Medulla oblongata (tissue), 1 donor: ENCODE measurements at regions not wholly inside any gene's neighbourhood (a gene's known extent, or its start where the extent isn't known, plus 50 kb on each side); places are given as distances from the start of the nearest gene placed in this dataset.

ENCODE experiments used
- DNase-seq: peaks from one replicate; pipeline ENCODE4 v3.0.0-alpha.2; 2015; ENCODE audit errors: extremely low spot score

GRCh38 chr5:167952278-167952995 is 339.0 kb upstream of the WWC1 start:
- no peak for DNase-seq

GRCh38 chr5:167953151-167953798 is 338.2 kb upstream of the WWC1 start:
- no peak for DNase-seq

- no peak for DNase-seq
These were observed 329.7 kb upstream of the WWC1 start for GRCh38 chr5:167961731-167962130.

DNA sequence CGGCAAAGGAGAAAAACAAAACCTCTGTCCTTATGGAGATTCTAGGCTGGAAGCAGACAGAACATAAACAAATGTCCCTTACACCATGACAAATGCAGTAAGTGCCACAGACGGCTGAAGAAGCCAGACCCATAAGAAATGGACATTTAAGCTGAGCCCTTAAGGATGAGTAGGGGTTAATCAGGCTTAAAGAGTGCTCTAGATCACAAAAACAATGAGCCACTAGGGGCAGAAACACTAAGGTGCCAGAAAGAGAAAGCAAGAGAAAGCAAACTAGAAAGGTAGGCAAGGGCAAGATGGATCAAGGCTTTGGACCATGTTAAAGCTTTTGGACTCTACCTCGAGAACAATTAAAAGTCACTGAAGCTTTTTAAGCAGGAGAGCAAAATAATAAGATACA is 326.9 kb upstream of the WWC1 start:
- DNase-seq: no peak

DNA sequence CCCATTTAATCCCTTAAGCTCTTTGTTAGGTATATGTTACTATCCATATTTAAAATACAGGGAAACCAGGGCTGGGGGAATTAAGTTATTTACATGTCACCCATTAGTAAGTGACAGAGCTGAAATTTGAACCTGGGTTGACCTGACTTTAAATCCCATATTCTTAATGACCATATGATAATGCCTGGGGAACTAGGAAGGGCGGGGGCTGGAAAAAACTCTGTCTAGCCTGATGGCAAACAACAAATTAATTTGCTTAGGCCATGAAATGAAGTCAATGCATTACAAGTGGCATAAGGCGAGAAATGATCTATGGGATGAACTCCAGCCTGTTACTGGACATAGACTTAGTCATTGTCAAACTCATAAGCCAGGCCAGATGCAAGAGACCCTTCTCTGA is 325.7 kb upstream of the WWC1 start:
- DNase-seq: no peak

DNA sequence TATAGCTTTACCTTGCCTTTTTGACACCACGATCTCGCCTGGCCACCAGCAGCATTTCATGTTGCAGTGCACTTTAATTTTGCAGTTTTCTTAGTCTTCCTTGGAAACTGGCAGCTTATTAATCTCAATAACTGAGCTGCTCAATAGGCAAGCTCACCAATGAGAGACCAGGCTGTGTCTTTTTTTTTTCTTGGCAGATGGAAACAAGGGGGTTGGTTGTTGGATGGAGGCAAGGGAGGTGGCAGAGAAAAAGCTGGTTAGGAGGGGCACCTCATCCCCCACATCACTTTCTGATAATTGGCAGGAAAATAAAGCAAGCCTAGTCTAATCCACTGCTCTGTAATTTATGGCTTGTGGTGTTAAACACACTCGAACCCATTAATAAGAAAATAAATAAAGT is 324.5 kb upstream of the WWC1 start:
- DNase-seq: peak; percentile 13

GRCh38 chr5:167967494-167968177 is 323.8 kb upstream of the WWC1 start:
- no peak for DNase-seq

- no peak for DNase-seq
These were observed 322.6 kb upstream of the WWC1 start for GRCh38 chr5:167968837-167969236.

DNA sequence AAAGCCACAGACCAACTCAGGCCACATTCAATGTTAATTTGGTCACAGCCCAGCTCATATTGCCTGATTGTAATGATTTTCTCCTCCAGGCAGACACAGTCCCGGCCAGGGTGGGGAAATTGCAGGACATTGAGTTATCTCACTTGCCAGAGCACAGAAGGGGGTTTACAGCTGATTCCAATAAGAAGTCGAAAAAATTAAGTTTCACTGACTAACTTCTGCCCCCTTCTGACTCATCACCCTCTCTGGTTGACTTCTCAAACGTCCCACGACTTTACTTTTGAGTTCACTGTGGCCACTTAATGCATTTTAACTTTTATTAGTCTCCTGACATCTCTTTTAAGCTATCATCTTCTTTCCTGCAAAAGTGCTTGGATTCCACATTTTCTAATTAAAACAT is 321.4 kb upstream of the WWC1 start:
- DNase-seq: no peak

DNA sequence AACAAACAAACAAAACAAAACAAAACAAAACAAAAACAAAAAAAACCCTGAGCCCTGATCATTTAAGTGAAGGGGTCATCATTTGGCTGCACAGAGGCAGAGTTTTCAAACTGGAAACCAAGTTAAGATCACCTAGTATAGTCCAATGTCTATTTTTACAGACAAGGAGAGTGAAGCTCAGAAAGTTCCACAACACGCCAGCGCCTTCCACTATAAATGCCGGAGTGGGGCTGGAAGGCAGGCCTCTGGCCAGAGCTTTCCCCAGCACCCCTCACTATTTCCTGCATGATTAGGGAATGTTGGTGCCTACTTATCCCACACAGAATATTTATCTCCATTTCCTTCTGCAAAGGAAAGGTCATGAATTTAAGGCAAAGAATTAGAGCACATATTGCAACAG is 319.7 kb upstream of the WWC1 start:
- DNase-seq: no peak

GRCh38 chr5:167973126-167973525 is 318.3 kb upstream of the WWC1 start:
- no peak for DNase-seq

DNA sequence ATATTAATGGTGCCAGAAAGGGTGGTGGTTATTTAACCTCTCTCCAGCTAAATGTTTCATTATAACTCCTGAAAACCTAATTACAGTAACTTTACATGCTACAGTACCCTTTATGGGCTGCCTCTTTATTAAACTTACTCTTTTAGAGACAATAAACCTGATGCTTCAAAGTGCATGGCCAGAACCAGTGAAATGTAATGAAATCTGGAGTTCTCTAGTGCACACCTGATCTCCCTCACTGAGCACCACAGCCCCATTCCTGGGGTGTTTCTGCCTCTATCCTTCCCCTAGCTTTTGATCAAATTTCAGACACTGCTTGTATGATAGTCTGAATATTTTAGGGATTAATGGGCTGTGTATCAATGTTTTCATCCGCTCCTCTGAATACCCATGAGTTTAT is 306.5 kb upstream of the WWC1 start:
- no peak for DNase-seq

DNA sequence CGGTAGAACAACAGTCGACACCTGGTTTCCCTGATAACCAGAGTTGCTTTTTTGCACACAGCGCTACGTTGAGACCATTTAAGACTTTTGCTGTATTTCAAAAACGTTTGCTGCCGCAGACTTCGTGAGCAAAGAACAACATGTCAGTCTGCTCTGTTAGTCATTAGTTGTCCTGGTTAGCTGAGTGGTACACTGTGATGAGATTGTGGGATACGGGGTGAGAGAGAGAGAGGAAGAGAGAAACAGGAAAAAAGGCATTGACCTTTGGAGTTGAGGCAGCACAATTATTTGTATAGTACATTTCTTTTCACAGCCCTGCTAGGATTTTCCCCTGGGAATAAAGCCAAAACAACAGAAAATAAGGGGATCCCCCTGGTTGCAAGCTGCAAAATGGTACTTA is 306.1 kb upstream of the WWC1 start:
- DNase-seq: no peak

DNA sequence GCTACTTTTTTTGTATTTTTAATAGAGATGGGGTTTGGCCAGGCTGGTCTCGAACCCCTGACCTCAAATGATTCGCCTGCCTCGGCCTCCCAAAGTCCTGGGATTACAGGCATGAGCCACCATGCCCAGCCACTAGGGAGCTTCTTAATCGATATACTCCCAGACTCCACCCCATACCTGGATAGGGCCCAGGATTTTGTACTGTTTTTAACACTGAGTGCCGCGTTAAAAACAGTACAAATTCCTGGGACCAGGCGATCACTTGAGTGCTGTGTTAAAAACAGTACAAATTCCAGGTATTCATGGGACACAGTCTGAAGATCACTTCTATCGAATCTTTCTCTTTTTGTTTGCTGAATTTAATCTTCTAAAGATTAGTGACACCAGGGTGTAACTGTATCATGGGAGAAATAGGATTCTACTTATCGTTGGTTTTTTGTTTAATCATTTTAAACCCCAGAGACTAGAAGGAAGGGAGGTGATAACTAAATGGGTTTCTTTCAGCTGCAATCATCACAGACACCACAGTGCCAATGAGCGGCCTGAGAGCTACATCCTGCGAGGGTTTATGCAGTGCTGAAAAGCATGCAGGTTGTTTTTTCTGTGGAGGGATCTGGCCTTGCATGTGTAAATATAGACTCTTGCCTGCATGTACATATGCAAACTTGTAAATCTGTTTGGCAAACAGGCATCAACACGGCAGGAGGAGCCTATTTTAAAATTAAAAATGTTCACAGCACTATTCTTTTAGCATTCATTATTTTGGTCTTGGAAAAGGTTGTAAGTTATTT is 303.8 kb upstream of the WWC1 start:
- no peak for DNase-seq

DNA sequence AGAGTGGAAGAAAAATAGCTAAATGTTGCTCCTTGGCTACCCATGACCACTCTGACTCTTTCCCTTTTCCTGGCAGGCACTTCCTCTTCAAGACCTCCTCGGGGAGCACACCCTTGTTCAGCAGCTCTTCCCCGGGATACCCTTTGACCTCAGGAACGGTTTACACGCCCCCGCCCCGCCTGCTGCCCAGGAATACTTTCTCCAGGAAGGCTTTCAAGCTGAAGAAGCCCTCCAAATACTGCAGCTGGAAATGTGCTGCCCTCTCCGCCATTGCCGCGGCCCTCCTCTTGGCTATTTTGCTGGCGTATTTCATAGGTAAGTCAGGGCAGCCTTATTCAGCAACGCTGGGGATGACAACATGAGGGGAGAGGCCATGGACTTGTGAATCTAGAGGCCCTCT is 298.6 kb upstream of the WWC1 start:
- DNase-seq: no peak

GRCh38 chr5:167993771-167994170 is 297.7 kb upstream of the WWC1 start:
- peak; percentile 31 for DNase-seq

- DNase-seq: no peak
These were observed 295.5 kb upstream of the WWC1 start for GRCh38 chr5:167995844-167996425.

- DNase-seq: no peak
These were observed 293.2 kb upstream of the WWC1 start for GRCh38 chr5:167998148-167998767.

DNA sequence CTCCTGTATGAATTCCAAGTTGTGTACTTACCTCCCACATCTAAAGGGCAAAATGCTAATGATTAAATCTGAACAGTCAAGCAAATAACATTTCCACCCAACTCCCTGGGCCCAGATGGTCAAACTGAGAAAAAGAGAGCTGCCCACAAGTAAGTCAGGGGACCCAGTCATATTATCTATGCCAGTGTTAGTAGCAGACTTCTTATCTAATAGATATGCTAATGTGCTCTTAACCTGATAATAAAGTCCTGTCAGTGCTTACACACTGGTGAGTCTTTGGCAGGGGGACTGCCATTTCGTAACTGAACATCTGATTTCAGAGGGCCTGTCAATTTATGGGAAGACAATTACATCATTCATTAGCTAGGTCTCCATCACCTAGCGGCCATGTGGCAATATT is 292.3 kb upstream of the WWC1 start:
- DNase-seq: no peak

DNA sequence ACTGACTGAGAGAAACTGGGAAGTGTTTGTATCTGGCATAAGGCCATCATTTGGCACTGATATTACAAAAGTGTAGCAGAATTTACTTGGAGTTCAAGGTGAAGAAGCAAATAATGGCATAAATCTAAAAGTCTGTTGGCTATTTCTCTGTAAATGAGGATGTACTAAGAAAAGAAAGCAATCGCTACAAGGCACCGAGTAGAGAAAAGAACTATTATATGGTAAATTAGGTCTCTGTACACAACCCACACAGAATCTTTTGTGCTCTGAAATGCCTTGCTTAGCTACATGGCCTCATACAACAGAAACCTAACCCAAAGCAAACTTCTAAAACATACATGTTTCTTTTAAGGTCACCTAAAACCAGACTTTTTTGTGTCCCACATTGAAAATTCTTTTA is 290.1 kb upstream of the WWC1 start:
- peak; percentile 53 for DNase-seq

DNA sequence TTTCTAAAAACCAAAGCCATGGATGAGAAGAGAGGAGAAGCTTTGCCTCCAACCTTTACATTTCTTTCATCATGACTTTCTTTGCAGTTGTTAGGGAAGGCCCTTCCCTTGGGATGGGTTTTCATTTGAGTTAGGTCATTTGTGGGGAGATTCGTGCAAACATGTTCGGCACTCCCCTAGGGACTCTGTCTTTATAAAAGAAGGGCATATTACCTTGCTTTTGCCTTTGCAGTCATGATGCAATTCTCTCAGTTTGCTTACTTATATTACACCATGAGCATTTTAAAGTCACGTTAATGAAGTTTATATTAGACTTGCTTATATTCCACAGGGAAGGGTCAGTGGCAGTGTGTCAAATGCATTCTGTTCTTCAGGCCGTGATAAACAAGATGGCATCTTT is 289.3 kb upstream of the WWC1 start:
- DNase-seq: no peak

DNA sequence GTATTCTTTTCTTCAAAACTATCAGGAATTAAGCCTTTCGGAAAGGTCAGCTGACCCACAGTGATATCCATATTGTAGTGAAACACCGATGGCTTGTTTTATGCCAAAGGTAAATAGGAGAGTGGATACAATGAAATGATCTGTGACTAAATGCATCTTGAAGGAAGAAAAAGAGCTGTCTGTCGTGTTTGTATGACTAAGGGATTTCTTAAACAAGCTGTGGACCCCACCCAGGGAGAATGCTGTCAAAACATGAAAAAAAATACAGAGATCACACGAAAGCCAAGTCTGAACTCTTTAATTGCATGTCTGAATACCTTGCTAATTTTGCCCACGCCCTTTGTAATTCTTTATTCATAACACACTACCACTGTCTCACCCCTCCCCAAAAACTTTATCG is 286.4 kb upstream of the WWC1 start:
- no peak for DNase-seq
